ENCODE measurements at regions not wholly inside any gene's neighbourhood (a gene's known extent, or its start where the extent isn't known, plus 50 kb on each side); places are given as distances from the start of the nearest gene placed in this dataset.
A peak's percentile ranks its signal among the peaks of the same experiment; 100 is the strongest.

DNA sequence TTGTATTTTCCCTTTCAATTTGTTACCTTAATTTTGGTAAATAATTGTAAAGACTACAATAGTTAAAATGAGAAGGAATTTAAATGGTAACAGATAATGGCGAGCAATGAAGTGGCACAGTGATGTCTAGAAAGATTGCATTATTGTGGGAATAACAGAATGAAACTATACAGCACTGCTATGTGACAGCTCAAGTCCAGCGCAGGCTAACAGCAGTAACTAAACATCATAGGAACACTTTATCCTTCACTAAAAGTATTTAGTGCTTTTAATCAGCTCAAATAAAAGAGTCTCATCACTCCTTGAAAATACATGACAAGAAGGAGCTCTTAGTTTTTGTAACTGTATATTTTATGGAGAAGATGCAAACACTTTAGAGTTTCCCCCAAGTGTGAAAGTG is 190.8 kb downstream of the TENT5A start:
- intact Hi-C loops (cut with DNase I): loop anchor here (5.0 kb wide), 1 partner anchor 464 kb away; no protein-coding TSS in a partner anchor
- TF ChIP-seq POLR2AphosphoS5 (IDR thresholded peaks at IDR 0.05; ENCODE audit: insufficient read depth in 1 of 2, low read depth in 1 of 2): no peak
- no peak for TF ChIP-seq POLR2A (IDR thresholded peaks at IDR 0.05)
- TF ChIP-seq, protein P1, sequence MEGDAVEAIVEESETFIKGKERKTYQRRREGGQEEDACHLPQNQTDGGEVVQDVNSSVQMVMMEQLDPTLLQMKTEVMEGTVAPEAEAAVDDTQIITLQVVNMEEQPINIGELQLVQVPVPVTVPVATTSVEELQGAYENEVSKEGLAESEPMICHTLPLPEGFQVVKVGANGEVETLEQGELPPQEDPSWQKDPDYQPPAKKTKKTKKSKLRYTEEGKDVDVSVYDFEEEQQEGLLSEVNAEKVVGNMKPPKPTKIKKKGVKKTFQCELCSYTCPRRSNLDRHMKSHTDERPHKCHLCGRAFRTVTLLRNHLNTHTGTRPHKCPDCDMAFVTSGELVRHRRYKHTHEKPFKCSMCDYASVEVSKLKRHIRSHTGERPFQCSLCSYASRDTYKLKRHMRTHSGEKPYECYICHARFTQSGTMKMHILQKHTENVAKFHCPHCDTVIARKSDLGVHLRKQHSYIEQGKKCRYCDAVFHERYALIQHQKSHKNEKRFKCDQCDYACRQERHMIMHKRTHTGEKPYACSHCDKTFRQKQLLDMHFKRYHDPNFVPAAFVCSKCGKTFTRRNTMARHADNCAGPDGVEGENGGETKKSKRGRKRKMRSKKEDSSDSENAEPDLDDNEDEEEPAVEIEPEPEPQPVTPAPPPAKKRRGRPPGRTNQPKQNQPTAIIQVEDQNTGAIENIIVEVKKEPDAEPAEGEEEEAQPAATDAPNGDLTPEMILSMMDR (IDR thresholded peaks at IDR 0.05): no peak
- no peak for DNase-seq (ENCODE audit: extremely low spot score in 2 of 2)
- H3K27me3 ChIP-seq: no peaks in the 10 kb centered on the region
- peaks cover 6% of the 10 kb centered on the region for H3K4me1 ChIP-seq
- no peaks in the 10 kb centered on the region for H3K36me3 ChIP-seq
- H3K4me3 ChIP-seq: no peak overlapping the region
- peak overlapping the region; percentile 44 for H3K27ac ChIP-seq
- H3K9me3 ChIP-seq: no peaks in the 10 kb centered on the region

DNA sequence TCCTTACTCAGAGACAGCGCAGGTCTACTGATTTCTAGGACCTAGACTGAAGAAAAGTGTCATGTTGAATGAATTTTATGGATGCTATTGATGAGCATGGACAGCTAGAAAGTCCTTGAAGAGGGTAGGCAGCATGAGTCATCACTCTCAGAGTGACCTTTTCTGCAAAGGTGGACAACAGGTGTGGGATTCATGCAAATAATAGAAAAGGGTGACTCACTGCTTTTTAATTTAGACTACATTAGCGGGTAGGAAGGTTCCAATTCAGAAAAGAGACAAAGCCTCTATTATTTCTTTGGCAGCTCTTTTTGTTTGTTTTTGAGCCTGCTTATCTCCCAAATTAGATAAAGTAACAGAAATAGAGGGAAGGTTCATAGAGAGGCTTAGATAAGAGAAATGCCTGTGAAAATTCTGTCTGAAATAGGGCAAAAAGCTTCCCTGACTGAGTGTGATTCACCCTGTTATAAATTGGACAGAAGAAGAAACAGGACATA is 191.4 kb downstream of the TENT5A start:
- H3K9me3 ChIP-seq: no peaks in the 10 kb centered on the region
- intact Hi-C loops (cut with DNase I): loop anchor here (5.0 kb wide), 1 partner anchor 464 kb away; no protein-coding TSS in a partner anchor
- no peaks in the 10 kb centered on the region for H3K27me3 ChIP-seq
- no peak for DNase-seq (ENCODE audit: extremely low spot score in 2 of 2)
- peak overlapping the region; percentile 44 for H3K27ac ChIP-seq
- peaks cover 6% of the 10 kb centered on the region for H3K4me1 ChIP-seq
- H3K4me3 ChIP-seq: no peak overlapping the region
- TF ChIP-seq POLR2AphosphoS5 (IDR thresholded peaks at IDR 0.05; ENCODE audit: insufficient read depth in 1 of 2, low read depth in 1 of 2): no peak
- TF ChIP-seq POLR2A (IDR thresholded peaks at IDR 0.05): no peak
- TF ChIP-seq, protein P1 (IDR thresholded peaks at IDR 0.05): no peak
- no peaks in the 10 kb centered on the region for H3K36me3 ChIP-seq

DNA sequence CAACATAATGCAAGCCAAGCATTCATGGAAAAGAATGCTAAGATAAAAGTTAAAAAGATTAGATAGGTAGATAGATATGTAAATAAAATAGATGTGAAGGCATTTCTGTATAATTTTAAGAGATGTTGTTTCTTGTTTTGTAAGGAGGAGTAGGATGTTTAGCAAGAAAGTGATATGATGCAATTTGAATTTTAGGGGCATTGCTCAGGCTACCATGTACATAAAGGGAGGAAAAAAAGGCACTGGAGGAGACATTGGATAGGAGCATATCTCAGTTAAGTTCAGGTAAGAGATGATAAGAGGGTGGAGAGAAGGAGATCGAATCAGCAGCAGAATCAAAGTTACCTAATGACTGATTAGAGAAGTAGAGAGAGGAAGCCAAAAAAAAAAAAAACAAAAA is 194.7 kb downstream of the TENT5A start:
- Histone ChIP-seq H3K4me3 (no peak overlapping the region), H3K9me3 (no peaks in the 10 kb centered on the region), H3K36me3 (no peaks in the 10 kb centered on the region), H3K27me3 (no peaks in the 10 kb centered on the region), H3K27ac (no peak overlapping the region), H3K4me1 (peaks cover 6% of the 10 kb centered on the region)
- DNase-seq (ENCODE audit: extremely low spot score in 2 of 2): no peak
- TF ChIP-seq POLR2AphosphoS5 (IDR thresholded peaks at IDR 0.05; ENCODE audit: insufficient read depth in 1 of 2, low read depth in 1 of 2): no peak
- no peak for TF ChIP-seq POLR2A (IDR thresholded peaks at IDR 0.05)
- TF ChIP-seq, protein P1 (IDR thresholded peaks at IDR 0.05): no peak
- intact Hi-C loops (cut with DNase I): no loop called here

DNA sequence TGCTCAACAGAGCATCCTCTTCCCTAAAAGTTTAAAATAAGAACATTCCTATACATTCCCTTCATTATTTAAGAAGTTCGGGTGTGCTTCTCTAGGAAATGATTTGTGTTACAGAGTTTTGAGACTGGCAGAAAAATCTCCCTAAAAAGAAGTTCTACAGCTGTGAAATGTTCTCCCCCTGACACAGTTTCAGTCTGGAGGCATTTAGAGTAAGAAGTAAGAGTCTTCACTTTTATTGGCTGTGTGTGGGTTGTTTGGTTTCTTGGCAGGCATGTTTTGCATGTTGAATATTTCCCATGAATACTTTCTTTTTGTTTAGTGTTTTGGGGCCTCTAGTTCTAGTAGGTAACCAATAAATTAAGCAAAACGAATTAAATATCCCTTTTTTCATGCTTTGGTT is 195.9 kb downstream of the TENT5A start:
- TF ChIP-seq POLR2AphosphoS5 (IDR thresholded peaks at IDR 0.05; ENCODE audit: insufficient read depth in 1 of 2, low read depth in 1 of 2) (no peak), POLR2A (IDR thresholded peaks at IDR 0.05) (no peak)
- TF ChIP-seq, protein P1 (IDR thresholded peaks at IDR 0.05): no peak
- H3K27ac ChIP-seq: no peak overlapping the region
- no peak overlapping the region for H3K4me3 ChIP-seq
- H3K27me3 ChIP-seq: no peaks in the 10 kb centered on the region
- intact Hi-C loops (cut with DNase I): no loop called here
- H3K4me1 ChIP-seq: peaks cover 6% of the 10 kb centered on the region
- DNase-seq (ENCODE audit: extremely low spot score in 2 of 2): no peak
- no peaks in the 10 kb centered on the region for H3K36me3 ChIP-seq
- no peaks in the 10 kb centered on the region for H3K9me3 ChIP-seq

DNA sequence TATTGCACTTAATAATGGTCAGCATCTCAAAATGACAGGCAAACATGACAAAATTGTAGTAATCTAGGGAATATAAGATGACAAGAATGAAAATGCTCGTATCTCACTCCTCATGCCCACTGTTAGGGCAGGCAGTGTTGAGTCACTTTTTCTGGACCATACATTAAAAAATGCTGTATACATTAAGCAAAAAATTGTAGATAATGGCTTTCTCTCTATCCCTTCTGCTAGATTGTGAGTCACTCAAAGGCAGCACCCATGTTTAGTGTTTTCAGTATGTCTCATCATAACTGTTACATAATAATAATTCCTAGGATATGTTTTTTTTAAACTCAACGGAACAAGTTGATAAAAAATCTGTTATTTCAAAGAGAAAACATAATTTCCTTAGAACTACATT is 199.3 kb downstream of the TENT5A start:
- H3K4me1 ChIP-seq: no peaks in the 10 kb centered on the region
- no peaks in the 10 kb centered on the region for H3K36me3 ChIP-seq
- H3K9me3 ChIP-seq: no peaks in the 10 kb centered on the region
- H3K27ac ChIP-seq: no peak overlapping the region
- H3K4me3 ChIP-seq: no peak overlapping the region
- no peaks in the 10 kb centered on the region for H3K27me3 ChIP-seq
- DNase-seq (ENCODE audit: extremely low spot score in 2 of 2): no peak
- intact Hi-C loops (cut with DNase I): no loop called here
- no peak for TF ChIP-seq POLR2AphosphoS5 (IDR thresholded peaks at IDR 0.05; ENCODE audit: insufficient read depth in 1 of 2, low read depth in 1 of 2)
- TF ChIP-seq, protein P1 (IDR thresholded peaks at IDR 0.05): no peak
